DOHH2 (cell line): ENCODE measurements at regions not wholly inside any gene's neighbourhood (a gene's known extent, or its start where the extent isn't known, plus 50 kb on each side); places are given as distances from the start of the nearest gene placed in this dataset.

ENCODE experiments used
- H3F3A ChIP-seq: fragments of 200-600 bp; sonication (generic), shearing (Covaris generic); 2 replicates; pipeline ENCODE4 v1.6.0; 2016; ENCODE audit warnings: antibody characterized with exemption, mild to moderate bottlenecking; ENCODE audit not compliant: control insufficient read depth, insufficient read depth
- H3K27ac ChIP-seq: fragments of 200-600 bp; sonication (generic); 2 replicates; pipeline ENCODE4 v1.5.1; 2014; ENCODE audit warnings: low read depth, mild to moderate bottlenecking, low read length, moderate library complexity
- H3K27me3 ChIP-seq: fragments of 200-600 bp; sonication (generic); 2 replicates; pipeline ENCODE4 v1.6.1; 2014; ENCODE audit warnings: mild to moderate bottlenecking, low read length, mixed read lengths; ENCODE audit not compliant: control insufficient read depth
- H3K36me3 ChIP-seq: fragments of 200-600 bp; sonication (generic); 2 replicates; pipeline ENCODE4 v1.6.1; 2014; ENCODE audit warnings: mild to moderate bottlenecking, low read length, moderate library complexity, mixed read lengths; ENCODE audit not compliant: control insufficient read depth
- H3K4me1 ChIP-seq: fragments of 200-600 bp; sonication (generic); 2 replicates; pipeline ENCODE4 v1.6.1; 2014; ENCODE audit warnings: mild to moderate bottlenecking, low read length, mixed read lengths; ENCODE audit not compliant: control insufficient read depth
- H3K4me2 ChIP-seq: fragments of 200-600 bp; sonication (generic); 2 replicates; pipeline ENCODE4 v1.6.0; 2014; ENCODE audit warnings: mild to moderate bottlenecking, low read length, moderate library complexity
- H3K4me3 ChIP-seq: fragments of 200-600 bp; sonication (generic); 2 replicates; pipeline ENCODE4 v1.5.1; 2014; ENCODE audit warnings: mild to moderate bottlenecking, low read length, mixed read lengths
- H3K79me2 ChIP-seq: fragments of 200-600 bp; sonication (generic); 2 replicates; pipeline ENCODE4 v1.6.1; 2014; ENCODE audit warnings: mild to moderate bottlenecking, low read length, mixed read lengths; ENCODE audit not compliant: control insufficient read depth
- H3K9me2 ChIP-seq: fragments of 200-600 bp; sonication (generic); replicated peaks from 2 replicates; pipeline ENCODE4 v1.6.1; 2014; ENCODE audit warnings: mild to moderate bottlenecking, low read length, mixed read lengths; ENCODE audit not compliant: control insufficient read depth
- H3K9me3 ChIP-seq: fragments of 200-600 bp; sonication (generic); 2 replicates; pipeline ENCODE4 v1.6.1; 2014; ENCODE audit warnings: antibody characterized with exemption, low read length, mixed read lengths; ENCODE audit not compliant: control insufficient read depth, insufficient read depth
- H4K20me1 ChIP-seq: fragments of 200-600 bp; sonication (generic); 2 replicates; pipeline ENCODE4 v1.6.0; 2014; ENCODE audit warnings: low read depth, mild to moderate bottlenecking, antibody characterized with exemption, low read length, moderate library complexity; ENCODE audit not compliant: control insufficient read depth, insufficient read depth
- CTCF ChIP-seq: fragments of 200-600 bp; sonication (generic); IDR thresholded peaks from one replicate; pipeline ENCODE4 v1.5.1; 2014; ENCODE audit warnings: antibody characterized with exemption, mild to moderate bottlenecking, low read depth, low read length; ENCODE audit not compliant: poor library complexity, severe bottlenecking
- EZH2phosphoT487 ChIP-seq: fragments of 200-600 bp; sonication (generic); IDR thresholded peaks from 2 replicates; pipeline ENCODE4 v1.6.1; 2017; ENCODE audit warnings: borderline replicate concordance, mild to moderate bottlenecking, antibody characterized with exemption, low read length, moderate library complexity, mixed read lengths

- Histone ChIP-seq H3K36me3 (no peaks in the 10 kb centered on the region), H3K9me2 (no peaks in the 10 kb centered on the region), H3K4me2 (no peak overlapping the region), H3K4me1 (no peaks in the 10 kb centered on the region), H3F3A (no peaks in the 10 kb centered on the region), H3K9me3 (no peaks in the 10 kb centered on the region), H3K27me3 (no peaks in the 10 kb centered on the region; the same call in 1 of the 2 replicates), H4K20me1 (no peaks in the 10 kb centered on the region), H3K4me3 (no peak overlapping the region), H3K79me2 (no peaks in the 10 kb centered on the region), H3K27ac (no peak overlapping the region)
- TF ChIP-seq EZH2phosphoT487 (no peak), CTCF (no peak)
Observed at GRCh38 chr1:209427277-209427676, 156.2 kb upstream of the CAMK1G start.

GRCh38 chr1:209427811-209428210 lies 155.7 kb upstream of the CAMK1G start:
- H3K4me3 ChIP-seq = no peak overlapping the region
- no peak for TF ChIP-seq CTCF
- no peaks in the 10 kb centered on the region for H3K9me3 ChIP-seq
- H3K4me2 ChIP-seq = no peak overlapping the region
- no peaks in the 10 kb centered on the region for H3K9me2 ChIP-seq
- no peaks in the 10 kb centered on the region for H3K79me2 ChIP-seq
- H3K27me3 ChIP-seq = no peaks in the 10 kb centered on the region; the same call in 1 of the 2 replicates
- no peaks in the 10 kb centered on the region for H3K36me3 ChIP-seq
- no peaks in the 10 kb centered on the region for H4K20me1 ChIP-seq
- H3K27ac ChIP-seq = no peak overlapping the region
- no peaks in the 10 kb centered on the region for H3F3A ChIP-seq
- no peaks in the 10 kb centered on the region for H3K4me1 ChIP-seq

- Histone ChIP-seq H3K79me2 (no peaks in the 10 kb centered on the region), H3K9me2 (no peaks in the 10 kb centered on the region), H3K9me3 (no peaks in the 10 kb centered on the region), H3K36me3 (no peaks in the 10 kb centered on the region), H3K4me2 (no peak overlapping the region), H3K4me1 (no peaks in the 10 kb centered on the region), H3K27ac (no peak overlapping the region), H3K4me3 (no peak overlapping the region), H4K20me1 (no peaks in the 10 kb centered on the region), H3K27me3 (no peaks in the 10 kb centered on the region; the same call in 1 of the 2 replicates), H3F3A (no peaks in the 10 kb centered on the region)
- TF ChIP-seq EZH2phosphoT487 = no peak
- no peak for TF ChIP-seq CTCF
Observed at GRCh38 chr1:209428241-209428921, 155.1 kb upstream of the CAMK1G start.
